Mucosa of descending colon (tissue), 3 donors: ENCODE measurements at regions not wholly inside any gene's neighbourhood (a gene's known extent, or its start where the extent isn't known, plus 50 kb on each side); places are given as distances from the start of the nearest gene placed in this dataset.
"Not testable (repeated sequence)": the region's sequence is repeated elsewhere in the genome, so short reads cannot be mapped to it uniquely, and the experiment has no call there.

ENCODE experiments used
- ATAC-seq: fragments of 200-7000 bp; cut with Tn5 transposase; one replicate; pipeline ENCODE4 v1.9.1; 2020; ENCODE audit warnings: mild to moderate bottlenecking, moderate library complexity
- DNase-seq, 3 donors: peaks; one replicate each; pipeline ENCODE4 v3.0.0-alpha.2; 2020
- H3K36me3 ChIP-seq: fragments of 200-600 bp; one replicate; pipeline ENCODE4 v1.8.0; 2021; ENCODE audit warnings: low read depth, mild to moderate bottlenecking
- H3K4me1 ChIP-seq: fragments of 200-600 bp; one replicate; pipeline ENCODE4 v1.8.0; 2021; ENCODE audit warnings: low read depth, mild to moderate bottlenecking
- H3K4me3 ChIP-seq: fragments of 200-600 bp; one replicate; pipeline ENCODE4 v1.8.0; 2021; ENCODE audit warnings: mild to moderate bottlenecking
- H3K9me3 ChIP-seq: fragments of 200-600 bp; one replicate; pipeline ENCODE4 v1.8.0; 2021; ENCODE audit warnings: mild to moderate bottlenecking
- CTCF ChIP-seq: fragments of 200-600 bp; IDR thresholded peaks from one replicate; pipeline ENCODE4 v1.8.0; 2022; ENCODE audit warnings: antibody characterized with exemption, mild to moderate bottlenecking
- intact Hi-C, 2 donors: fragments of 100-400 bp; cut with DNase I in 1 of 2; cut with micrococcal nuclease in 1 of 2; formaldehyde crosslinking; loops; one replicate each; pipeline versions ENCODE4 v1.11.0 to v1.11.1; 2022; cut with DNase I, micrococcal nuclease
- donor health status: DM: no; HTN: no; CAD: no; lungs with moderate emphysema.
- donor health status: DM: no; HTN: no; CAD: no.
- donor health status: DM: no; HTN: yes; CAD: no.

DNA sequence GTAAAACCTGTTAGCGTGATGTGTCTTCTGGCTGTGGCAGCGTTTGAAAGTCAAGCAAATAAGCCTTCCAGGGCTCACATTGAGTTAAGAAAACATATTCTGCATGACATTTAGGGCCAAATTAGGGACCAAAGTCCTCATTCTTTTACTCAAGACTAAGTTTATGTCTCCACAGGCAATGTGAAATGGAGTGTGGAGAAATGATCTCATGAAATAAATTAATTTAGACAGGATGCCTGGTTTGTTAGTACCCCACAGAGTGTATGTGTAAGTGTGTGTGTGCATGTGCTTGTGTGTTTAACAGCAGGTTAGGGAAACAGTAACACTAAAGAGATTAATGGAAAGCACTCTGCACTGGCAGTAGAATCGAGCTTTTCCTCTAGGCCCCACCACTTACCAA, 82.9 kb upstream of the SNX2 start:
- TF ChIP-seq CTCF = no peak
- no peak overlapping the region for H3K4me3 ChIP-seq
- no peaks in the 10 kb centered on the region for H3K36me3 ChIP-seq
- no peaks in the 10 kb centered on the region for H3K4me1 ChIP-seq
- no peak for ATAC-seq
- no peaks in the 10 kb centered on the region for H3K9me3 ChIP-seq
- intact Hi-C loops = no loop called here
- DNase-seq = no peak

DNA sequence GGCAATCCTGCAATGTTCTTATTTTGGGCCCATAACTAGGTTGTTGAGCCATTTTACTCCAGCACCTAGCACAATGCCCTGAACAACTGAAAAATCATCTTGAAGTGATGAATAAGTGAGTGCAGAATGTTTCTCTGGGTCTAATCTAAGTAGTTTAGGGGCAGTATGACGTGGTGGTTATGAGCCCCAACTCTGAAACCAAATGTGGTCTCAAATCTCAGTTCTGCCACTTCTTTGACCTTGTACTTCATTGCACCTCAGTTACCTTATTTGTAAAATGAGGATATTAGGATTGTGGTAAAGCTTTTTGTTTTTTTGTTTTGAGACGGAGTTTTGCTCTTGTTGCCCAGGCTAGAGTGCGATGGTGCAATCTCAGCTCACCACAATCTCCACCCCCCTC, 80.9 kb upstream of the SNX2 start:
- intact Hi-C loops = no loop called here
- no peak overlapping the region for H3K4me3 ChIP-seq
- no peaks in the 10 kb centered on the region for H3K4me1 ChIP-seq
- H3K36me3 ChIP-seq = no peaks in the 10 kb centered on the region
- DNase-seq = no peak
- TF ChIP-seq CTCF = no peak
- ATAC-seq = no peak
- H3K9me3 ChIP-seq = no peaks in the 10 kb centered on the region

DNA sequence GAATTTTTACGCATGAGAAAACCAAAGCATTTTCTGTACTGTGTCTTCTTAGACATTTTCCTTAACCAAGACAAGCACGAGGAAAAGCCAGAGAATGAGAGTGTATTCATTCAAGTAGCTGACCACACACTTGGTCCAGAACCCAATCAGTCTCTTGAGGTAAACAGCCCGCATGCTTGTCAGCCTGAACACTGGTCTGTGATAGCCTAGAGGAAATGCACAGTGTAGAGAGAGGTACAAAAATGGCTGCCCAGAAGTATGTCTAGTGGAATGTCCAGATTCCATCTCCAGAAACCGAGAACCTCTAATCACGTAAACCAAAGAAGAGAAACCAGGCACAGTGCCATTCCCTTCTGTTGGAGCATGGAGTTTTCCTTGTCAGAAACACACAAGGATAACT, 80.0 kb upstream of the SNX2 start:
- H3K4me3 ChIP-seq = no peak overlapping the region
- intact Hi-C loops = no loop called here
- no peaks in the 10 kb centered on the region for H3K36me3 ChIP-seq
- DNase-seq (no peak), ATAC-seq (no peak)
- H3K4me1 ChIP-seq = no peaks in the 10 kb centered on the region
- no peaks in the 10 kb centered on the region for H3K9me3 ChIP-seq
- TF ChIP-seq CTCF = no peak

DNA sequence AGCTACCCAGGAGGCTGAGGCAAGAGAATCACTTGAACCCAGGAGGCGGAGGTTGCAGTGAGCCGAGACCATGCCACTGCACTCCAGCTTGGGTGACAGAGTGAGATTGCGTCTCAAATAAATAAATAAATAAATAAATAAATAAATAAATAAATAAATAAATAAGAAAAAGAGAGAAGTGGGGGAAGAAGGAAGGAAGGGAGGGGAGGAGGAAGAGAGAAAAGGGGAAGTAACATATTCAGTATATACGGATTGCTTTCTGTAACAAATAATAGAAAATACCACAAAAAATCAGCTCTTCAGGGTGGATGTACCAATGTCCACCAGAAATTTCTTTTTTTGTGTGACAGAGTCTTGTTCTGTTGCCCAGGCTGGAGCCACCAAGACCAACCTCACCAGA, 78.1 kb upstream of the SNX2 start:
- H3K36me3 ChIP-seq, H3K4me1 ChIP-seq, DNase-seq, intact Hi-C loops, ATAC-seq, H3K4me3 ChIP-seq, H3K9me3 ChIP-seq: not testable (repeated sequence)

DNA sequence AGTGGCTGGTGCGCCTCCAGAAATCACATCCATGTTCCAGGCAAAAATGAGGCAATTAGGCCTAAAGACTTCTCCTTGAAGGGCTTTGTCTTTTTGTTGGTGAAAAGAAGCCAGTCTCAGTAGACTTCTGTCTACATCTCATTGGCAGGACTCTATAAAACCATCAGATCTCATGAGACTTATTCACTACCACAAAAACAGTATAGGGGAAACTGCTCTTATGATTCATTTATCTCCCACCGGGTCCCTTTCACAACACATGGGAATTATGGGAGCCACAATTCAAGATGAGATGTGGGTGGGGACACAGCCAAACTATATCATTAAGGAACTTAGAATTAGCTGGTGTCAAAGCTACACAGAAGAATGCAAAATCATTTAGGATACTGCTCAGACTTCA, 77.7 kb upstream of the SNX2 start:
- ATAC-seq = no peak
- H3K4me3 ChIP-seq = no peak overlapping the region
- no peaks in the 10 kb centered on the region for H3K9me3 ChIP-seq
- no peak for TF ChIP-seq CTCF
- intact Hi-C loops = no loop called here
- no peaks in the 10 kb centered on the region for H3K4me1 ChIP-seq
- H3K36me3 ChIP-seq = no peaks in the 10 kb centered on the region
- no peak for DNase-seq

- no peak for TF ChIP-seq CTCF
- intact Hi-C loops = no loop called here
- DNase-seq = no peak
- Histone ChIP-seq H3K9me3 (no peaks in the 10 kb centered on the region), H3K4me1 (no peaks in the 10 kb centered on the region), H3K36me3 (no peaks in the 10 kb centered on the region), H3K4me3 (no peak overlapping the region)
- no peak for ATAC-seq
Measured at GRCh38 chr5:122699201-122699600, 75.7 kb upstream of the SNX2 start.
